ENCODE measurements at regions not wholly inside any gene's neighbourhood (a gene's known extent, or its start where the extent isn't known, plus 50 kb on each side); places are given as distances from the start of the nearest gene placed in this dataset.

DNA sequence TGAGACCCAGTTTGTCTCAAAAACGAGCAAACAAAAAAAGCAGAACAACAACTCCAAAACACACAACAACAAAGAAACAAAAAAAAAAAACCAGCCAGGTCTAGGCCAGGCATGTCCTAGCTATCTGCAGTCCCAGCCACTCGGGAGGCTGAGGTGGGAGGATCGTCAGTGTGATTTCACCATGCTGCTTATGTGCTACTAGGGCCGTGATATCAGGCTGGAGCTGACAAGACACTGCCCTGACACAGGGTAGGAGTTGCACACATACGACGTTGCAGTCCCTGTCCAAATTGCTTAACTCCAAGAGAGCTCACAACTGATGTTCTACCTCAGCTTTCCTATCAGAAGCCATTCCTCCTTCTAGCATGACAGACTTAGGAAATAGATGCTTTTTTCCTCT is 204.9 kb downstream of the AASDH start:
- TF ChIP-seq, protein P1, sequence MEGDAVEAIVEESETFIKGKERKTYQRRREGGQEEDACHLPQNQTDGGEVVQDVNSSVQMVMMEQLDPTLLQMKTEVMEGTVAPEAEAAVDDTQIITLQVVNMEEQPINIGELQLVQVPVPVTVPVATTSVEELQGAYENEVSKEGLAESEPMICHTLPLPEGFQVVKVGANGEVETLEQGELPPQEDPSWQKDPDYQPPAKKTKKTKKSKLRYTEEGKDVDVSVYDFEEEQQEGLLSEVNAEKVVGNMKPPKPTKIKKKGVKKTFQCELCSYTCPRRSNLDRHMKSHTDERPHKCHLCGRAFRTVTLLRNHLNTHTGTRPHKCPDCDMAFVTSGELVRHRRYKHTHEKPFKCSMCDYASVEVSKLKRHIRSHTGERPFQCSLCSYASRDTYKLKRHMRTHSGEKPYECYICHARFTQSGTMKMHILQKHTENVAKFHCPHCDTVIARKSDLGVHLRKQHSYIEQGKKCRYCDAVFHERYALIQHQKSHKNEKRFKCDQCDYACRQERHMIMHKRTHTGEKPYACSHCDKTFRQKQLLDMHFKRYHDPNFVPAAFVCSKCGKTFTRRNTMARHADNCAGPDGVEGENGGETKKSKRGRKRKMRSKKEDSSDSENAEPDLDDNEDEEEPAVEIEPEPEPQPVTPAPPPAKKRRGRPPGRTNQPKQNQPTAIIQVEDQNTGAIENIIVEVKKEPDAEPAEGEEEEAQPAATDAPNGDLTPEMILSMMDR (IDR thresholded peaks at IDR 0.05), result no peak
- Histone ChIP-seq H3K27me3 (ENCODE audit: control insufficient read depth in 2 of 2, insufficient read depth in 2 of 2, low read length in 2 of 2) (no peaks in the 10 kb centered on the region), H3K36me3 (replicated peaks in 1 of 2; ENCODE audit: control insufficient read depth in 1 of 2, insufficient read depth in 2 of 2, low read length in 2 of 2) (no peaks in the 10 kb centered on the region), H3K4me2 (replicated peaks; ENCODE audit: extremely low read depth, low read length, poor library complexity, severe bottlenecking) (no peak overlapping the region), H3K4me1 (ENCODE audit: control insufficient read depth in 1 of 2, insufficient read depth in 2 of 2, low read length in 2 of 2) (peaks cover 0 to 4% of the 10 kb centered on the region in 2 donors), H4K20me1 (ENCODE audit: insufficient read depth, low read length) (no peaks in the 10 kb centered on the region), H3K9ac (ENCODE audit: insufficient read depth, low read length, poor library complexity, severe bottlenecking) (no peak overlapping the region), H2AFZ (ENCODE audit: insufficient read depth, low read depth, low read length, poor library complexity, severe bottlenecking) (no peak overlapping the region), H3K79me2 (ENCODE audit: insufficient read depth, low read length) (no peaks in the 10 kb centered on the region), H3K27ac (ENCODE audit: low read depth in 1 of 2, low read length in 2 of 2) (no peak overlapping the region), H3K9me3 (replicated peaks in 1 of 2; ENCODE audit: control insufficient read depth in 1 of 2, insufficient read depth in 1 of 2, low read length in 2 of 2) (no peaks in the 10 kb centered on the region), H3K4me3 (replicated peaks in 1 of 3; ENCODE audit: low read depth in 2 of 3, low read length in 3 of 3) (no peak overlapping the region)
- no peaks in the 10 kb centered on the region for H3K36me3 Mint-ChIP-seq
- H3K4me3 Mint-ChIP-seq, result no peak overlapping the region
- no peaks in the 10 kb centered on the region for H3K9me3 Mint-ChIP-seq
- no peak for DNase-seq
- intact Hi-C loops (cut with micrococcal nuclease), result no loop called here
- H3K27me3 Mint-ChIP-seq (ENCODE audit: low read depth in 3 of 3), result no peaks in the 10 kb centered on the region
- H3K4me1 Mint-ChIP-seq, result peaks cover 18% of the 10 kb centered on the region
- WGBS (ENCODE audit: insufficient coverage), result 79% methylated on average over 4 of the region's 6 CpGs
- peak overlapping the region in 1 of 7 donors; percentile 33 for H3K27ac Mint-ChIP-seq

DNA sequence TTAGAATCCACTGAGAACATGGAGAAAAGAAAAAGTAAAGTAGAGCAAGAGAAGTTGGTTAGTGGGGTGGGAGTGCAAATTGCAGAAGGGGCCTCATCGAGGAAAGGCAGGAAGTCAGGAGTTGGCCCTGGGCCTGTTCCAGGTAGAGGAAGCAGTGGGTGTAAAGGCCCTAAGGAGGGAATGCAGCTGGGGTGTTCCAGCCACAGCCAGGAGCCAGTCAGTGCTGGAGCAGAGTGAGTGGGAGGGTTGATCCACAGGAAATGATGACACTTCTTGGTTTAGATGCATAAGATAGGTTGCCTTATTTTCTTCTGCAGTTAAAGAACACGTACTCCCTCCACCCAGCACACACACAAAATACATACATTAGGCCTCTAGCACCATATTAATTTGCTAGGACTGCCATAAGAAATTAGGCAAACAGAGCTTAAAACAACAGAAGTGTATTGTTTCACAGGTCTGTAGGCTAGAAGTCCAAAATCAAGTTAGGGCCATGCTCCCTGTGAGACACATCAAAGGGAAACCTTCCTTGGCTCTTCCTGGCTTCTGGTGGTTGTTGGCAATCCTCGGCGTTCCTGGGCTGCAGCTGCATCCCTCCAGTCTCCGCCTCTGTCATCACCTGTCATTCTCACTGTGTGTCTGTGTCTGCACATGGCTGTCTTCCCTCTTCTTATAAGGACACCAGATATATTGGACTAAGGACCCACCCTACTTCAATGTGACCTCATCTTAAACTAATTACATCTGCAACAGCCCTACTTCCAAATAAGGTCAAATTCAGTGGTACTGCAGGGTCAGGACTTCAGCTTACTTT is 205.9 kb downstream of the AASDH start:
- Histone ChIP-seq H2AFZ (ENCODE audit: insufficient read depth, low read depth, low read length, poor library complexity, severe bottlenecking) (no peak overlapping the region), H3K36me3 (replicated peaks in 1 of 2; ENCODE audit: control insufficient read depth in 1 of 2, insufficient read depth in 2 of 2, low read length in 2 of 2) (no peaks in the 10 kb centered on the region), H3K4me3 (replicated peaks in 1 of 3; ENCODE audit: low read depth in 2 of 3, low read length in 3 of 3) (no peak overlapping the region), H3K4me1 (ENCODE audit: control insufficient read depth in 1 of 2, insufficient read depth in 2 of 2, low read length in 2 of 2) (peaks cover 0 to 4% of the 10 kb centered on the region in 2 donors), H3K79me2 (ENCODE audit: insufficient read depth, low read length) (no peaks in the 10 kb centered on the region), H3K27ac (ENCODE audit: low read depth in 1 of 2, low read length in 2 of 2) (no peak overlapping the region), H3K9ac (ENCODE audit: insufficient read depth, low read length, poor library complexity, severe bottlenecking) (no peak overlapping the region), H3K4me2 (replicated peaks; ENCODE audit: extremely low read depth, low read length, poor library complexity, severe bottlenecking) (no peak overlapping the region), H3K9me3 (replicated peaks in 1 of 2; ENCODE audit: control insufficient read depth in 1 of 2, insufficient read depth in 1 of 2, low read length in 2 of 2) (peaks cover under 1 to 3% of the 10 kb centered on the region in 2 donors), H4K20me1 (ENCODE audit: insufficient read depth, low read length) (no peaks in the 10 kb centered on the region), H3K27me3 (ENCODE audit: control insufficient read depth in 2 of 2, insufficient read depth in 2 of 2, low read length in 2 of 2) (no peaks in the 10 kb centered on the region)
- H3K36me3 Mint-ChIP-seq, result no peaks in the 10 kb centered on the region
- 52% methylated on average over 3 of the region's 5 CpGs for WGBS (ENCODE audit: insufficient coverage)
- TF ChIP-seq, protein P1 (IDR thresholded peaks at IDR 0.05), result no peak
- H3K27ac Mint-ChIP-seq, result no peak overlapping the region
- no peak overlapping the region for H3K4me3 Mint-ChIP-seq
- no peak for DNase-seq
- H3K9me3 Mint-ChIP-seq, result peaks cover 0 to 5% (median 3%) of the 10 kb centered on the region in 7 donors
- H3K4me1 Mint-ChIP-seq, result peaks cover 18% of the 10 kb centered on the region
- intact Hi-C loops (cut with micrococcal nuclease), result no loop called here
- peaks cover 0 to 1% (median 0%) of the 10 kb centered on the region in 3 donors for H3K27me3 Mint-ChIP-seq (ENCODE audit: low read depth in 3 of 3)
